Lower leg skin (tissue), 3 donors: ENCODE measurements at regions not wholly inside any gene's neighbourhood (a gene's known extent, or its start where the extent isn't known, plus 50 kb on each side); places are given as distances from the start of the nearest gene placed in this dataset.

ENCODE experiments used
- CTCF ChIP-seq, 3 donors: fragments of 450-650 bp; IDR thresholded peaks; one replicate each; pipeline ENCODE4 v1.5.1; 2016; ENCODE audit warnings: antibody characterized with exemption in 3 of 3, mild to moderate bottlenecking in 3 of 3, moderate library complexity in 2 of 3
- POLR2A ChIP-seq, 2 donors: fragments of 450-650 bp; IDR thresholded peaks; one replicate each; pipeline ENCODE4 v1.6.1; 2016 to 2017; ENCODE audit warnings: antibody characterized with exemption in 2 of 2, mild to moderate bottlenecking in 1 of 2, moderate library complexity in 1 of 2

GRCh38 chr11:82261367-82261766 is 472.3 kb downstream of the FAM181B start:
- TF ChIP-seq CTCF (IDR thresholded peaks at IDR 0.05) = no peak
- TF ChIP-seq POLR2A (IDR thresholded peaks at IDR 0.05) = no peak
